HFF-Myc (cell line): ENCODE measurements at regions not wholly inside any gene's neighbourhood (a gene's known extent, or its start where the extent isn't known, plus 50 kb on each side); places are given as distances from the start of the nearest gene placed in this dataset.
A peak's percentile ranks its signal among the peaks of the same experiment; 100 is the strongest.

Experiments used
- DNase-seq: peaks from one replicate; pipeline ENCODE4 v3.0.0-alpha.2; 2011; ENCODE audit warnings: low read depth; ENCODE audit errors: extremely low read depth
- H3K4me3 ChIP-seq: replicated peaks from 2 replicates; pipeline ENCODE4 v1.5.1; 2011; ENCODE audit warnings: low read depth, mild to moderate bottlenecking, control low read depth, low read length
- TF ChIP-seq, protein P1 (sequence below): IDR thresholded peaks from 2 replicates; pipeline ENCODE4 v1.5.1; 2012; ENCODE audit warnings: mild to moderate bottlenecking, low read depth, low read length, control low read depth; ENCODE audit errors: missing control alignments

DNA sequence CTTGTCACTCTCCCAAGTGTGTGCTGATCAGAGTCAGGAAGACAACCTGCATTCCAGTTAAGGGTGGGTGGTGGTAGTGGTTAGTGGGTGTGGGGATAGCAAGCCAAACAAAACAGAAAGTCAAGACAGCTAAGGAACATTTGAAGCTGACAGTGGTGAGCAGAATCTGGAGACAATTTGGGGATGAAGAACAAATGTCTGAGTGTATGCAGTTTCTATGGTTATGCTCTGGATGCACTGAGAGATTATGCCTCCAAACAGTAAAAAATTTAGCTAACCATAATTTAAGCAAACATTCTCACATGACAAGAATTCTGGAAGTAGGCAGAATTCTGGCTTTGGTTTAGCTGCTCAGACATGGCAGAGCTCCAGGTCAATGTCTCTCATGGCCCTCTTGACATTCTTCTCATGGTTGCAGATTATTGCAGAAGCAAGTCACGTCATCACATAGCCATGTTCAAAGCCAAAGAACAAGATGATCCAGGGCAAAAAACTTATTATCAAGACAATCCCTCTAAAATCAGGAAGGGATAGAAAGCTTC, 148.7 kb downstream of the LURAP1L start:
- H3K4me3 ChIP-seq, result no peak overlapping the region
- TF ChIP-seq, protein P1, sequence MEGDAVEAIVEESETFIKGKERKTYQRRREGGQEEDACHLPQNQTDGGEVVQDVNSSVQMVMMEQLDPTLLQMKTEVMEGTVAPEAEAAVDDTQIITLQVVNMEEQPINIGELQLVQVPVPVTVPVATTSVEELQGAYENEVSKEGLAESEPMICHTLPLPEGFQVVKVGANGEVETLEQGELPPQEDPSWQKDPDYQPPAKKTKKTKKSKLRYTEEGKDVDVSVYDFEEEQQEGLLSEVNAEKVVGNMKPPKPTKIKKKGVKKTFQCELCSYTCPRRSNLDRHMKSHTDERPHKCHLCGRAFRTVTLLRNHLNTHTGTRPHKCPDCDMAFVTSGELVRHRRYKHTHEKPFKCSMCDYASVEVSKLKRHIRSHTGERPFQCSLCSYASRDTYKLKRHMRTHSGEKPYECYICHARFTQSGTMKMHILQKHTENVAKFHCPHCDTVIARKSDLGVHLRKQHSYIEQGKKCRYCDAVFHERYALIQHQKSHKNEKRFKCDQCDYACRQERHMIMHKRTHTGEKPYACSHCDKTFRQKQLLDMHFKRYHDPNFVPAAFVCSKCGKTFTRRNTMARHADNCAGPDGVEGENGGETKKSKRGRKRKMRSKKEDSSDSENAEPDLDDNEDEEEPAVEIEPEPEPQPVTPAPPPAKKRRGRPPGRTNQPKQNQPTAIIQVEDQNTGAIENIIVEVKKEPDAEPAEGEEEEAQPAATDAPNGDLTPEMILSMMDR, result no peak
- DNase-seq, result peak; percentile 24

DNA sequence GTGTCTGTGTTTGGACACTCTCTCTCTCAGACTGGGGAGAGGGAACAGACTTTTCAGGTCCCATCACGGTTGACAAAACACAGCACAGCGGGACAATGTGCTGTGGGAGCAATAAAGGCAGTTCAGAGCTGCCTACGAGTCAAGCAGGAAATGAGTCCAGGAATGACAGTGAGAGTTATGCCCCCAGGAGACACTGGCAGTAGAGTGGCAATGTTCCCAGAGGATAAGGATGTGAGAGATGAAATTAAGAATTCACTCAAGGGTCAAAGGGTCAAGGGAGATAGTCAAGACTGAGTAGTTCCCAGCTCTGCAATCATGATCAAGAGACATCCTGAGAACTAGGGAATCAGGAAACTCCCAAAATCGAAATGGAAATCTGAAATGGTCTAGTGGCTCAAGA, 156.1 kb downstream of the LURAP1L start:
- DNase-seq, result no peak
- H3K4me3 ChIP-seq, result no peak overlapping the region
- TF ChIP-seq, protein P1, result no peak

DNA sequence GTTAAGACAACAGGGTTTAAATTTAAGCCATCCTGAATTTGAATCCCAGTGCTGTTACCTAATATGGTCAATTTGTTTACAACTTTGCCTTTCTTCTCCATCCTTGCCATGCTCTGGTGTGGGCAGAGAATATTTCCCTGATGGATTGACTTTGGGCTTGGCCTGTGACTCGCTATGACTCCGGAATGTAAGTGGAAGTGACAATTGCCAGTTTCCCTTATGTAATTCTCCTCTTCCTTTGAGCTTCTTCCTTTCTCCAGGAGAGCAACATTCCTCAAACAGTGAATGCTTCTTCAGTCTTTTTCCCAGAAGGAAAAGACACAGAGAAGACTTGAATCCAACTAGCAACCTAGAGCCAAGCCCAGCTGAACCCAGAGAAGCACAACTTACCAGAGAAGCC, 159.1 kb downstream of the LURAP1L start:
- no peak overlapping the region for H3K4me3 ChIP-seq
- TF ChIP-seq, protein P1, result no peak
- peak; percentile 29 for DNase-seq

DNA sequence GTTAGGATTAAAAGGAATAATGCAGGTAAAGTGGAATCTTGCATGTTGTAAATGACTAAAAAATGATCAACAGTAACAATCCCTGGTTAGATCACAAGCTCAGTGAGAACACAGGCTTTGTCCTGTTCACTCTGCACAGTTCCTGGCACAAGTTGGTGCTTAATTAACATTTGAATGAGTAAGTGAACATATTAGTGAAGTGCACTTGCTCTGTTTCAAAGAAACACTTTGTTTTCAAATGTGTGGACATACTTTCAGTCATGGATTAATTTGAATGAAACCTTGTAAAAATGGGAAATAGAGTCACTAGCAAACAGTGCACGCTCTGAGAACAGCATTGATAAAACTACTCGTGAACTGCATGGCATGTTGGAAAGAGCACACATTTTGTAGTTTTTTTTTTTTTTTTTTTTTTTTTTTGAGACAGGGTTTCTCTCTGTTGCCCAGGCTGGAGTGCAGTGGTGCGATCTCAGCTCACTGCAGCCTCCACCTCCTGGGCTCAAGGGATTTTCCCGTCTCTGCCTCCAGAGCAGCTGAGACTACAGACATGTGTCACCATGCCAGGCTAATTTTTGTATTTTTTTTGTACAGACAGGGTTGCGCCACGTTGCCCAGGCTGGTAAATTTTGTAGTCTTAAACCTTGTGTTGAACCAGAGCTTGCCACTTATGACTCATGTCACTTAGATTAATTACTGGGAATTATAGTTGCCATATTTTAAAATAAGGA, 159.9 kb downstream of the LURAP1L start:
- no peak overlapping the region for H3K4me3 ChIP-seq
- DNase-seq, result no peak
- TF ChIP-seq, protein P1, result no peak

DNA sequence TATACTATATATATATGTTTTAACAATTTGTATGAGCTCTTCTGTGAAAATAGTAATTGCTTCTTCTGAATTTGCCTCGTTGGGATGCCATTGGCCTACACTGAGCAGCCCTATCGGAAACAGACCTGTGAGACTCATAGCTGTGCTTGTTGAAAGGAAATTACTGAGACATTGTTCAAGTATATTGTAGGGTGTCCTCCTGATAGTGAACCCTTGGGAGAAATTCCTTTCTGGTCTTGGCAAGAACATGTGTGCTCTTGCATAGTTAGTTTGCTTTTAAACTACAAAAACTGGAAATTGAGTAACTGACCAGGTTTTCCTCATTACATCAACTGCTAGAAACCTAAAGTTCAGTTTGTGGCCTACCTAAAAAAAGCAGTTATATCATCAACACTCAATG, 160.9 kb downstream of the LURAP1L start:
- no peak overlapping the region for H3K4me3 ChIP-seq
- TF ChIP-seq, protein P1, result no peak
- DNase-seq, result no peak

DNA sequence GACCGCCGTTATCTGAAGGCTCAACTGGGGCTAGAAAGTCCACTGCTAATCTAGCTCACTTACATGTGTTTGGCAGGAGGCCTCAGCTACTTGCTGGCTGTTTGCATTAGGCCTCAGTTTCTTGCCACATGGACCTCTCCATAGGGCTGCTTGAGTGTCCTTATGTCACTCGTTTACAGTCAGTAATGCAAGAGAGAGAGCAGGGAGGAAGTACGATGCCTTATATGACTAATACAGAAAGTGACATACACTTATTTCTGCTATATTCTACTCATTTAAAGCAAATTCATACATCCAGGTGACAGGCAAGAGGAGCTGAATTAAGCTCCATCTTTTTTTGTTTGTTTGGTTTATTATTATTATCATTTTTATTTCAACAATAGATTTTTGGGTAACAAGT, 179.6 kb downstream of the LURAP1L start:
- DNase-seq, result no peak
- TF ChIP-seq, protein P1, result no peak
- H3K4me3 ChIP-seq, result no peak overlapping the region
